Muscle layer of duodenum (tissue), 2 donors: ENCODE measurements at regions not wholly inside any gene's neighbourhood (a gene's known extent, or its start where the extent isn't known, plus 50 kb on each side); places are given as distances from the start of the nearest gene placed in this dataset.
"Not testable (repeated sequence)": the region's sequence is repeated elsewhere in the genome, so short reads cannot be mapped to it uniquely, and the experiment has no call there.

ENCODE experiments used
- H3K27ac ChIP-seq: one replicate; pipeline ENCODE4 v1.7.0; 2013; ENCODE audit warnings: mild to moderate bottlenecking, low read length
- H3K27me3 ChIP-seq: one replicate; pipeline ENCODE4 v1.7.0; 2013; ENCODE audit warnings: low read depth, mild to moderate bottlenecking, control low read depth, low read length
- H3K36me3 ChIP-seq, 2 donors: one replicate each; pipeline ENCODE4 v1.7.0; 2013; ENCODE audit warnings: low read length in 2 of 2, control low read depth in 1 of 2, mild to moderate bottlenecking in 1 of 2; ENCODE audit not compliant: insufficient read depth in 2 of 2, control insufficient read depth in 1 of 2
- H3K4me1 ChIP-seq, 2 donors: one replicate each; pipeline ENCODE4 v1.7.0; 2013; ENCODE audit warnings: low read length in 2 of 2, mild to moderate bottlenecking in 2 of 2, control low read depth in 1 of 2, moderate library complexity in 1 of 2; ENCODE audit not compliant: insufficient read depth in 2 of 2, control insufficient read depth in 1 of 2
- H3K4me3 ChIP-seq, 2 donors: one replicate each; pipeline ENCODE4 v1.7.0; 2013; ENCODE audit warnings: low read length in 2 of 2, low read depth in 1 of 2, mild to moderate bottlenecking in 1 of 2
- H3K9me3 ChIP-seq, 2 donors: one replicate each; pipeline ENCODE4 v1.7.0; 2013; ENCODE audit warnings: low read length in 2 of 2, control low read depth in 1 of 2, mild to moderate bottlenecking in 1 of 2; ENCODE audit not compliant: control insufficient read depth in 1 of 2
- donor health status: healthy.

DNA sequence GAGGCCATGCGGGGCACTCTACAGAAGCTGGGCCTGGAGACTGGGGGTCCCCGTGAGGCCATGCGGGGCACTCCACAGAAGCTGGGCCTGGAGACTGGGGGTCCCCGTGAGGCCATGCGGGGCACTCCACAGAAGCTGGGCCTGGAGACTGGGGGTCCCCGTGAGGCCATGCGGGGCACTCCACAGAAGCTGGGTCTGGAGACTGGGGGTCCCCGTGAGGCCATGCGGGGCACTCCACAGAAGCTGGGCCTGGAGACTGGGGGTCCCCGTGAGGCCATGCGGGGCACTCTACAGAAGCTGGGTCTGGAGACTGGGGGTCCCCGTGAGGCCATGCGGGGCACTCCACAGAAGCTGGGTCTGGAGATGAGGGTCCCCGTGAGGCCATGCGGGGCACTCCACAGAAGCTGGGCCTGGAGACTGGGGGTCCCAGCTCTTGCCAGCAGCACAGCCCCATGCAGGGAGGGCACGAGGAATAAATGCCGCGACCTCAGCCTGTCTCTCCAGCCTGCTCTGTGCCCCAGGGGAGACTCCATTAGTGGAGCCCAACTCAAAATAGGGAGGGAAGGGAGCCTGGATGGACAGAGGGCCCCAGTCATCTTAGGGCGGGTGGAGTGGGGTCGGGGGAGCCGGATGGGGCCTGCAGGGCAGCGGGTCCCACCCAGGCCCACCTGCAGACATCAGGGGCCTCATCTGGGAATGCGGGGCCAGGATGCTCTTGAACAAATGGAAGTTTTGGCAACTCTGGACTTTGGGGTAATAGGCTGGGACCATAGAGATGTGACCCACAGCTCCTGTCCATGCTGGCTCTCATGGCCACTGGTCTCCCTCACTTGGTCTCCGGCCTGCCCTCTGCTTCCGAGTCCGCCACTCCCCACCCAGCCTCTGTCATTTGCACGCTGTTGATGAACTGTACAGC is 343.6 kb upstream of the SFSWAP start:
- not testable (repeated sequence) for H3K27ac ChIP-seq, H3K27me3 ChIP-seq, H3K36me3 ChIP-seq, H3K4me1 ChIP-seq, H3K4me3 ChIP-seq, H3K9me3 ChIP-seq

DNA sequence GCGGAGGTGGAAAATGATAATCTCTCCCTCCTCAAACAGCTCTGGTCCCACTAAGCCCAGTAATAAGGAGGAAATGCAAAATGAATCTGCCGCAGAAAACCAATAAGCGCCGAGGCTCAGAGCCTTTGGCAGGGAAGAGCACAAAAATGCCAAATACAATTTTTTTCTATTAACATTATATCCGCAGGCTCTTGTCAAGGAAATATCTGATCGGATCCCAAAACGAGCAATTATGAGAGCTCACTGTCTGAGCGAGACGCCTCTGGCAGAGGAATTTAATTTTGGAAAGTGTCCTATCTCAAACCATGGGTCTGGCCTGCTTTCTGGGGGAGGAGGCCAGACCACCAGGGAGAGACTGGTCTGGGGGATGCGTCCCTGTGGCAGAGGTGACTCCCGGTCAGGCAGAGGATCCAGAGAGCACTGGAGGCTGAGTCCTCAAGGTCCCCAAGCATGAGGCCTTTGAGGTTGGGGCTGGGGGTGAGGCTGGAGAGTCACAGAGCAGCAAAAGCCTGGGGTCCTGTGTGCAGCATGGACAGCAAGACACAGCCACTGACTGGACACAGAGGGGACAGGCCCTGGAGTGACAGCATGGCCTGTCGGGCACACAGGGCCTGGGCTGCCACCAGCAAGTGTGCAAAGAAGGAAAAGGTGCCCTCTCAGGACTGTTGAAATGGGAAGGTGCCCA is 342.8 kb upstream of the SFSWAP start:
- H3K4me1 ChIP-seq = no peaks in the 10 kb centered on the region
- H3K36me3 ChIP-seq = no peaks in the 10 kb centered on the region
- H3K9me3 ChIP-seq = no peaks in the 10 kb centered on the region
- H3K4me3 ChIP-seq = no peak overlapping the region
- H3K27me3 ChIP-seq = no peaks in the 10 kb centered on the region
- no peak overlapping the region for H3K27ac ChIP-seq

DNA sequence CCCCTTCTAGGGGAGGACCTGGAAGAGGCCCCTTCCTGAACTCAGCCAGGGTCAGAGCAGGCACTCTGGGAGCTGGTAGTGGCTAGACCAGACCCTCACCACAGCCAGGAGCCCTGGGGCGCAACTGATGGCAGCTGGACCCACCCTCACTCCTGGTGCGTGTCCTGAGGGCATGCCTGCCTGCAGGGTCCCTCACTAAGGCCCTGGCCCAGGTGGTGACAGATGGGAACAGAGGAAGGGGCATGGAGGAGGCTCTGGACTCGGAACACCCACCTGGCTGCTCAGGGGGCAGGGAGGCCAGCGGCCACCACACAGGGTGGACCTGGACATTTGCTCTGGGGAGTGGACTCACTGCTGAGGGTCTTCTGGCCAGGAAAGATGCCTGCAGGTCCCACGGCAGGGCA is 342.2 kb upstream of the SFSWAP start:
- Histone ChIP-seq H3K4me1 (no peaks in the 10 kb centered on the region), H3K9me3 (no peaks in the 10 kb centered on the region)

DNA sequence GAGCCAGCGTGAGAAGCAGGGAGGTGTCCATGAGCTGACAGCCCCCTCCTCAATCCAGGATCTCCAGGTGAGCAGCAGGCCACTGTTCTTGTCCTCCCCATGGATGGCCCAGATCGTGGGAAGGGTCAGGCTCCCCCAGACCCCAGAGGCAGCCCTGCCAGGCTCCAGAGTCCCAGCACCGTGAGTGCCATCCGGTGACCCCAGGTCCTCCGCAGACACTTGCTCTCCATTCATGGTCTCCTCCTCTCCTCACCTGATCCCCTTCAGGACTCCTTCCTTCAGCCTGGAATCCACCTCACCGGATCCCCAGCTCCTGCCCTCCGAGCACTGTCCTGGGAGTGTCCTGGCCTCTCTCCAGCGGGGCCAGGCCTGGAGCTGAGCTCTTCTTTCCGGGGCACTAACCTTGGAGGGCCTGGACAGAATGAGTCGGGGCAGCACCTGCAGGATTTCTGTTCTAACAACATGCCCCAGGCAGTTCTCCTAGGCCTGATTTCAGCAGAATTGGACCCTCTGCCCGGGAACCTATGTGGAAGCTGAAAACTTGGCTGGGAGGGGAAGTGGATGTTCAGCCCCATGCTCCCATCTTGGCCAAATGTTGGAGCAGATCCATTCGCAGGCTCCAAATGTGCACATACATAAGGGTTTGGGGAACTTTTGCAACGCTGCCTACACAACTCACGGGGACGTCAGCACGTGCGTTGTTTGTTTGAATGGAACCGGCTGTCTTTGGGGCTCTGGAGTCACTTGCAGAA is 341.6 kb upstream of the SFSWAP start:
- no peaks in the 10 kb centered on the region for H3K9me3 ChIP-seq
- no peaks in the 10 kb centered on the region for H3K36me3 ChIP-seq
- no peaks in the 10 kb centered on the region for H3K27me3 ChIP-seq
- H3K4me1 ChIP-seq = no peaks in the 10 kb centered on the region
- no peak overlapping the region for H3K4me3 ChIP-seq
- no peak overlapping the region for H3K27ac ChIP-seq

More for the DNA sequence above, 342.2 kb upstream of the SFSWAP start:
- H3K27ac ChIP-seq = no peak overlapping the region
- H3K27me3 ChIP-seq = no peaks in the 10 kb centered on the region
- H3K36me3 ChIP-seq = no peaks in the 10 kb centered on the region
- H3K4me3 ChIP-seq = no peak overlapping the region

DNA sequence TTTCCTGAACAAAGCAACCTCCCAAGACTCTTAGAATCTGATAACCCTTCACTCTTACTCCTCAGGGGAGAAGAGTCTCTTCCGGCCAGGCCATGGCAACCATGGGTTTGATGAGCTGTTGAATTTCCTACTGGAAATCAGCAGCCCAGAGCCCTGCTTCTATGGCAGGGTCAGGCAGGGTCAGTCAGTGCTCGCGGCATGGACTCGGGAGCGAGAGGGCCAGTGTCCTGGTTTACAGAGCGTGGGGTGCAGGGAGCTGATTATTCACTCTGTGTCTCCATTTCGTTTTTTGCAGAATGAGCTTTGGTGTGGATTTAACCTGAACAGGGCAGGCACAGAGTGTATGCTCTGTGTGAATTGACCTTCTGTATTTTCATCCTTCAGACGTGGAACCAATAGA is 340.6 kb upstream of the SFSWAP start:
- H3K27ac ChIP-seq = no peak overlapping the region
- H3K27me3 ChIP-seq = no peaks in the 10 kb centered on the region
- no peaks in the 10 kb centered on the region for H3K4me1 ChIP-seq
- no peak overlapping the region for H3K4me3 ChIP-seq
- H3K9me3 ChIP-seq = no peaks in the 10 kb centered on the region
- H3K36me3 ChIP-seq = no peaks in the 10 kb centered on the region

DNA sequence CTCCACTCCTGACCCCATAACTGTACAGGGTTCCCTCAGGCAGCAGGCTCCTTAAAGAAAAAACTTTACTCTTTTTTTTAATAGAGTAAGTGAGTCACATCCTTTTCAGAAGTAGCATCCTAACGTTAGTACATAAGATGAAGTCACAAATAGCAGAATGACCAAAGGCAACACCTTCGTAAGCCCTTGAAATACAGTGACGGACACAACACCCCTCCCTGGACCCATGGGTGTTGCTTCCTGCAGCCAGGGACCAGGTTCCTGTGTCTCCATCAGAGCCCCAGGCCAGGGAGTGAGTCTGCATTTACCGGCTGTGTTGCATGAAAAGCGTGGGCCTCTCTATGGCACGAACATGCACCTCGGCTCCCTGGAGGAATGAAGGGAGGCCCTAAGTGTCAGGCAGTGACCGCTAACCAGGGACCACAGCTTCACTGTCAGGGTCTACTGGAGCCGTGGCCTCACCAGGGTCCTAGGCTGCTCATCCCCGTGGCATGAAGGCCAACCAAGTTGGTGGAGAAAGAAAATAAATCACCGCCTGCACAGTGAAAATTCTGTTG is 340.0 kb upstream of the SFSWAP start:
- H3K27ac ChIP-seq = no peak overlapping the region
- no peaks in the 10 kb centered on the region for H3K36me3 ChIP-seq

DNA sequence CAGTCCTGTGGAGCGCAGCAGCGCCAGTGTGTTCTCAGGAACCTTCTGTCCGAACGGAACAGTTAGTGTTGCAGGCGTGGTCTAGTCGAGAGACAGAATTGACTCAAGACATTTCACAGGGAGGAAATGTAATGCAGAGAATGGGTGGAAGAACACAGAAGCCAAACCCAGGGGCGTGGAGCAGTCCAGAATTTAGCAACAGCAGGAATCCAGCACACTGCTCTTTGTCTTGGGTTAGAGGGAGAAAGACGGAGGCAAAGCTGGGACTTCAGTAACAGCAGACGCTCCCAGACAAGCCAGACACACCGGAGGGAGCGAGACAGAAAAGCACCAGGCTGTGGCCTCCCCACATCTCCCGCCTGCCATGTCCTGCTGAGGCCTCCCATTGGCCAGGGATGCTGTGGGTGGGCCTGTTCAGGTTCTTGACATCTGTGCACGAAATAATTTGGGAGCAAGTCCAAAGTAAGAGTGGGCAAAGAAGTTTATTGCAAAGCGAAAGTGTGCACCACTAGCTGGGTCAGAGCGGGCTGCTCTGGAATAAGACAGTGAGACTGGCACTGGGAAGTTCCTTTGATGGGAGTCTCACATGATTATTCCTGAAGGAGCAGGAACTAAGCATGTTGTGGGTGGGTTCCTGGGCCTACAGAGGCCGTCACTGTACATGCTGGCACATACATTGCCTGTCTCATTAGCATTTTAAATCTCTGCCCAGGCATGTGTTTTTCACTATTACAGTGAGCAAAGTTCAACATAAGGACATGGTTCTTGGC is 339.3 kb upstream of the SFSWAP start:
- Histone ChIP-seq H3K4me1 (no peaks in the 10 kb centered on the region), H3K27me3 (no peaks in the 10 kb centered on the region), H3K4me3 (peak overlapping the region in 1 of 2 donors; percentile 22), H3K9me3 (no peaks in the 10 kb centered on the region), H3K27ac (no peak overlapping the region), H3K36me3 (no peaks in the 10 kb centered on the region)

More for the DNA sequence above, 340.0 kb upstream of the SFSWAP start:
- no peak overlapping the region for H3K4me3 ChIP-seq
- no peaks in the 10 kb centered on the region for H3K4me1 ChIP-seq
- no peaks in the 10 kb centered on the region for H3K9me3 ChIP-seq
- no peaks in the 10 kb centered on the region for H3K27me3 ChIP-seq

DNA sequence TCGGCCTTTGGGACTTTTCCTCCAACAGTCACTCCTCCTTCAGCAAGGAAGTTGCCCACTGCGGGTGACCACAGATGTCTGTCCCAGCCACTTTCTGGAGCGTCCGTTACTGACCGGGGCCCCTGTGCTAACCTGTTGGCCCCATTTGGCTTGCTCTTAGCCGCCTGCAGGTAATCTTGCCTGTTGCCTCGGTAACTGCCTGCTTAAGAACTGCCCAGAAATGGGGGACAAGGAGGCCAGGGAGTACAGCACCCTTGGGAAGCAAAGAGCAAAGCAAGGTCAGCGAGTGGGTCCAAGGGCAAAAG is 338.8 kb upstream of the SFSWAP start:
- Histone ChIP-seq H3K27ac (no peak overlapping the region), H3K27me3 (no peaks in the 10 kb centered on the region), H3K36me3 (no peaks in the 10 kb centered on the region), H3K4me1 (no peaks in the 10 kb centered on the region), H3K9me3 (no peaks in the 10 kb centered on the region), H3K4me3 (no peak overlapping the region)

DNA sequence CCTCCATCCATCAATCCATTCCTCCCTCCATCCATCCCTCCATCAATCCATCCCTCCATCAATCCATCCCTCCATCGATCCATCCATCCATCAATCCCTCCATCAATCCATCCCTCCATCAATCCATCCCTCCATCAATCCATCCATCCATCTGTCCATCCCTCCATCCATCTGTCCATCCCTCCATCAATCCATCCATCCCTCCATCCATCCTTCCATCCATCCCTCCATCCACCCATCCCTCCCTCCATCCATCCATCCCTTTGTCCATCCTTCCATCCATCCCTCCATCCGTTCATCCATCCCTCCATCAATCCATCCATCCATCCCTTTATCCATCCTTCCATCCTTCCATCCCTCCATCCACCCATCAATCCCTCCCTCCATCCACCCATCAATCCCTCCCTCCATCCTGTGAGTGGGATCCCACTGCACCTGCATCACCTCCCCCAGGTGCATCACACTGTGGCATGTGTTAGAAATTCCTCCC is 338.1 kb upstream of the SFSWAP start:
- Histone ChIP-seq H3K4me3 (no peak overlapping the region), H3K4me1 (no peaks in the 10 kb centered on the region), H3K27ac (no peak overlapping the region), H3K27me3 (no peaks in the 10 kb centered on the region), H3K36me3 (no peaks in the 10 kb centered on the region), H3K9me3 (no peaks in the 10 kb centered on the region)

DNA sequence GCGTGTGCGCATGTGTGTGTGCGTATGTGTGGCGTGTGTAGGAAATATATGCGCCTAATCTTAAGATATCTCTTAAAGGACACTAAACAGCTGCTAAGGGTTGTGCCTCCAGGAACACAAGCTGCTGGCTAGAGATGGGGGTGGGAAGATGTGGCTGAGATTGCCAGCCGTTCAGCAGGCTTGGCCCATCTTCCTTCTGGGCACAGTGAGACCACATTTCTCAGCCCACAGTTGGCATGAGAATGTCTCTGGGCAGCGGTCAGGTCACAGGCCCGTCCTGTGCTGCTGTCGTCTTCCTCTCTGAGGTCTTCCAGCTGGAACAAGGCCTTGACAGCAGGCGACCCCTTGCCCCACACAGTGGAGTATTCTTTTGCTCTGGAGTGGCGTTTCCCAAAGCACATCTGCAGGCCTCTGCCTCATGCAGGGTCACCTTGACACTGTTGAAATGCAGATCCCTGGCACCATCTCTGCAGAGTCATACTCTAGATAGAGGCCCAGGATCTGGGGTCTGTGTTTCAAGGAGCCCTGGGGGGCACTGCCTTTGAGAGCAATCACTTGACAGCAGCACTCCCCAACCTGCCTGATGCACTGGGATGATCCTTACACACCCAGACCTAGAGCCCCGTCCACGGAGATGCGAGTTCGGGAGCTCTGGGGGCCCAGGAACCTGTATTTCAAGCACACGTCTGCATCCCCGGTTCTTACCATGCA is 335.5 kb upstream of the SFSWAP start:
- Histone ChIP-seq H3K27ac (no peak overlapping the region), H3K27me3 (no peaks in the 10 kb centered on the region), H3K36me3 (no peaks in the 10 kb centered on the region), H3K9me3 (no peaks in the 10 kb centered on the region), H3K4me1 (no peaks in the 10 kb centered on the region), H3K4me3 (no peak overlapping the region)
